HG03565 (cell line): ENCODE measurements at regions not wholly inside any gene's neighbourhood (a gene's known extent, or its start where the extent isn't known, plus 50 kb on each side); places are given as distances from the start of the nearest gene placed in this dataset.
"Not testable (repeated sequence)": the region's sequence is repeated elsewhere in the genome, so short reads cannot be mapped to it uniquely, and the experiment has no call there.

Source experiments
- ATAC-seq: cut with Tn5 transposase; IDR thresholded peaks from one replicate; pipeline ENCODE4 v1.9.1; 2021; ENCODE audit warnings: mild to moderate bottlenecking, moderate library complexity; ENCODE audit not compliant: unreplicated experiment

GRCh38 chr4:86478151-86478550, 116.0 kb upstream of the PTPN13 start:
- ATAC-seq, result not testable (repeated sequence)

GRCh38 chr4:86481440-86481839, 112.7 kb upstream of the PTPN13 start:
- ATAC-seq, result no peak

- ATAC-seq, result no peak
These were observed 111.6 kb upstream of the PTPN13 start for GRCh38 chr4:86482306-86483172.

- no peak for ATAC-seq
These were observed 111.0 kb upstream of the PTPN13 start for GRCh38 chr4:86483173-86483490.

- no peak for ATAC-seq
These were observed 110.3 kb upstream of the PTPN13 start for GRCh38 chr4:86483773-86484172.

GRCh38 chr4:86484241-86484640, 109.9 kb upstream of the PTPN13 start:
- peak; percentile 80 for ATAC-seq

GRCh38 chr4:86487738-86488348, 106.3 kb upstream of the PTPN13 start:
- ATAC-seq, result no peak

GRCh38 chr4:86493460-86493859, 100.7 kb upstream of the PTPN13 start:
- no peak for ATAC-seq

GRCh38 chr4:86496094-86497080, 97.7 kb upstream of the PTPN13 start:
- no peak for ATAC-seq

- no peak for ATAC-seq
These were observed 97.0 kb upstream of the PTPN13 start for GRCh38 chr4:86497131-86497530.

GRCh38 chr4:86497980-86498862, 95.9 kb upstream of the PTPN13 start:
- peak; percentile 77 for ATAC-seq

- ATAC-seq, result no peak
These were observed 95.3 kb upstream of the PTPN13 start for GRCh38 chr4:86498863-86499166.

- no peak for ATAC-seq
These were observed 93.6 kb upstream of the PTPN13 start for GRCh38 chr4:86500527-86500926.

GRCh38 chr4:86502081-86502480, 92.0 kb upstream of the PTPN13 start:
- no peak for ATAC-seq

- no peak for ATAC-seq
These were observed 87.5 kb upstream of the PTPN13 start for GRCh38 chr4:86506591-86506990.

GRCh38 chr4:86508436-86508835, 85.7 kb upstream of the PTPN13 start:
- no peak for ATAC-seq

GRCh38 chr4:86511590-86511989, 82.5 kb upstream of the PTPN13 start:
- no peak for ATAC-seq

- ATAC-seq, result no peak
These were observed 81.5 kb upstream of the PTPN13 start for GRCh38 chr4:86512631-86513030.

- not testable (repeated sequence) for ATAC-seq
These were observed 78.2 kb upstream of the PTPN13 start for GRCh38 chr4:86515963-86516362.

GRCh38 chr4:86521373-86521969, 72.6 kb upstream of the PTPN13 start:
- no peak for ATAC-seq
